SK-N-MC (cell line): ENCODE measurements at regions not wholly inside any gene's neighbourhood (a gene's known extent, or its start where the extent isn't known, plus 50 kb on each side); places are given as distances from the start of the nearest gene placed in this dataset.

Experiments used
- EZH2 ChIP-seq: fragments of 200-600 bp; sonication (generic); IDR thresholded peaks from one replicate; pipeline ENCODE4 v1.6.1; 2017; ENCODE audit warnings: antibody characterized with exemption
- POLR2AphosphoS5 ChIP-seq: IDR thresholded peaks from 2 replicates; pipeline ENCODE4 v1.6.1; 2012; ENCODE audit warnings: mild to moderate bottlenecking, low read depth, low read length, borderline replicate concordance

DNA sequence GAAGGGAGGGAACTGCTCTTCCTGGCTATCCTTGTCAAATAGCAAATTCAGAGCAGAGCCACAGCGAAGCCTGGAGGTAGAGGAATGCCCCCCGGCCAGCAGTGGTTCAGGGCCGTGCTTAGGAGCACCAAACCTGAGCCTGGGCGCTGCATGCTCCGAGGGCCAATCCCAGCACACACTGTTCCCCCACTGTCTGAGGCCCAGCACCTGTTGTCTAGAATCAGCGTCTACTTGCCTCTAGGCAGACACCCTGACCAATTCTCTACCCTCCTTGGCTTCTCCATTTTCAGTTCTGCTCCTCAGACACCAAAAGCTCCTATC is 177.6 kb upstream of the PKDCC start:
- TF ChIP-seq EZH2 (no peak), POLR2AphosphoS5 (no peak)
